GM23338 (cell line): ENCODE measurements at regions not wholly inside any gene's neighbourhood (a gene's known extent, or its start where the extent isn't known, plus 50 kb on each side); places are given as distances from the start of the nearest gene placed in this dataset.

Source experiments
- ATAC-seq: fragments of 200-7000 bp; cut with Tn5 transposase; 3 replicates; pipeline ENCODE4 v1.9.1; 2020
- DNase-seq: peaks from one replicate; pipeline ENCODE4 v3.0.0-alpha.2; 2015; ENCODE audit warnings: low spot score
- H2AFZ ChIP-seq: fragments of 200-600 bp; sonication (generic); 2 replicates; pipeline ENCODE4 v1.8.0; 2016; ENCODE audit warnings: antibody characterized with exemption, mild to moderate bottlenecking, moderate library complexity
- H3F3A ChIP-seq: fragments of 200-600 bp; sonication (generic); replicated peaks from 2 replicates; pipeline ENCODE4 v1.8.0; 2017; ENCODE audit warnings: antibody characterized with exemption, mixed run types, low read depth
- H3K27ac ChIP-seq: fragments of 200-600 bp; sonication (generic); 2 replicates; pipeline ENCODE4 v1.6.1; 2016; ENCODE audit warnings: low read depth
- H3K27me3 ChIP-seq: fragments of 200-600 bp; sonication (generic); 2 replicates; pipeline ENCODE4 v1.8.0; 2016; ENCODE audit warnings: mild to moderate bottlenecking, mixed run types, moderate library complexity; ENCODE audit not compliant: insufficient read depth
- H3K36me3 ChIP-seq: fragments of 200-600 bp; sonication (generic); 2 replicates; pipeline ENCODE4 v1.8.0; 2016; ENCODE audit warnings: mild to moderate bottlenecking; ENCODE audit not compliant: insufficient read depth
- H3K4me1 ChIP-seq: fragments of 200-600 bp; sonication (generic); 2 replicates; pipeline ENCODE4 v1.8.0; 2016; ENCODE audit warnings: mild to moderate bottlenecking, moderate library complexity; ENCODE audit not compliant: insufficient read depth
- H3K4me2 ChIP-seq: fragments of 200-600 bp; sonication (generic); 2 replicates; pipeline ENCODE4 v1.7.1; 2017; ENCODE audit warnings: mixed run types
- H3K4me3 ChIP-seq: fragments of 200-600 bp; sonication (generic); 2 replicates; pipeline ENCODE4 v1.6.1; 2016; ENCODE audit warnings: mixed run types
- H3K79me2 ChIP-seq: fragments of 200-600 bp; sonication (generic); replicated peaks from 2 replicates; pipeline ENCODE4 v1.8.0; 2017; ENCODE audit warnings: mild to moderate bottlenecking; ENCODE audit not compliant: insufficient read depth
- H3K9me2 ChIP-seq: fragments of 200-600 bp; sonication (generic); 2 replicates; pipeline ENCODE4 v1.8.0; 2017; ENCODE audit not compliant: insufficient read depth
- H4K20me1 ChIP-seq: fragments of 200-600 bp; sonication (generic); replicated peaks from 2 replicates; pipeline ENCODE4 v1.8.0; 2017; ENCODE audit warnings: mild to moderate bottlenecking; ENCODE audit not compliant: insufficient read depth
- H3K27ac Mint-ChIP-seq: 2 replicates; pipeline ENCODE4 v1.8.0; 2020; ENCODE audit warnings: inconsistent platforms, mild to moderate bottlenecking, moderate library complexity, mixed read lengths
- H3K27me3 Mint-ChIP-seq: 3 replicates; pipeline ENCODE4 v1.8.0; 2022; ENCODE audit warnings: low read depth, mild to moderate bottlenecking, moderate library complexity, mixed read lengths, inconsistent platforms; ENCODE audit not compliant: insufficient read depth, poor library complexity
- H3K36me3 Mint-ChIP-seq: 3 replicates; pipeline ENCODE4 v1.8.0; 2021; ENCODE audit warnings: low read depth, mild to moderate bottlenecking, inconsistent platforms, moderate library complexity, mixed read lengths
- H3K4me1 Mint-ChIP-seq: 3 replicates; pipeline ENCODE4 v1.8.0; 2020; ENCODE audit warnings: mild to moderate bottlenecking, inconsistent platforms, mixed read lengths
- H3K4me3 Mint-ChIP-seq: 3 replicates; pipeline ENCODE4 v1.8.0; 2021; ENCODE audit warnings: moderate library complexity, mild to moderate bottlenecking, inconsistent platforms, mixed read lengths
- H3K9me3 Mint-ChIP-seq: 3 replicates; pipeline ENCODE4 v1.8.0; 2020; ENCODE audit warnings: moderate library complexity, mild to moderate bottlenecking, inconsistent platforms, mixed read lengths
- CREB1 ChIP-seq: fragments of 250-450 bp; sonication (Bioruptor Pico); IDR thresholded peaks from 2 replicates; pipeline ENCODE4 v1.5.0; 2020; ENCODE audit warnings: low read depth, mild to moderate bottlenecking, moderate library complexity
- CTCF ChIP-seq, 2 experiments: fragments of 200-600 bp in 1 of 2; sonication (generic) in 1 of 2; conservative IDR thresholded peaks; 2 replicates each; pipeline versions ENCODE4 v1.5.1 to v1.6.1; 2016 to 2017; ENCODE audit warnings: antibody characterized with exemption in 2 of 2, low read depth in 2 of 2, mild to moderate bottlenecking in 2 of 2, moderate library complexity in 1 of 2
- ETS1 ChIP-seq: IDR thresholded peaks from 2 replicates; pipeline ENCODE4 v1.6.1; 2016; ENCODE audit warnings: antibody characterized with exemption
- EZH2 ChIP-seq: fragments of 200-600 bp; sonication (generic); IDR thresholded peaks from one replicate; pipeline ENCODE4 v1.8.0; 2017; ENCODE audit warnings: antibody characterized with exemption, mild to moderate bottlenecking, low read depth; ENCODE audit not compliant: unreplicated experiment
- EZH2phosphoT487 ChIP-seq: fragments of 200-600 bp; sonication (generic); IDR thresholded peaks from one replicate; pipeline ENCODE4 v1.8.1; 2018; ENCODE audit warnings: antibody characterized with exemption; ENCODE audit not compliant: unreplicated experiment
- JUNB ChIP-seq: IDR thresholded peaks from one replicate; pipeline ENCODE4 v1.6.1; 2016; ENCODE audit warnings: antibody characterized with exemption; ENCODE audit not compliant: unreplicated experiment
- NANOG ChIP-seq: IDR thresholded peaks from 2 replicates; pipeline ENCODE4 v1.6.1; 2016; ENCODE audit warnings: antibody characterized with exemption, borderline replicate concordance
- POLR2AphosphoS5 ChIP-seq: IDR thresholded peaks from 2 replicates; pipeline ENCODE4 v1.6.1; 2016; ENCODE audit warnings: antibody characterized with exemption, low read depth
- REST ChIP-seq: IDR thresholded peaks from one replicate; pipeline ENCODE4 v1.6.1; 2018; ENCODE audit warnings: antibody characterized with exemption; ENCODE audit not compliant: unreplicated experiment
- STAT1 ChIP-seq: IDR thresholded peaks from one replicate; pipeline ENCODE4 v1.6.1; 2016; ENCODE audit warnings: antibody characterized with exemption; ENCODE audit not compliant: unreplicated experiment
- ZNF114 ChIP-seq: fragments of 250-450 bp; sonication (Bioruptor Pico); IDR thresholded peaks from 2 replicates; pipeline ENCODE4 v1.5.0; 2020; ENCODE audit warnings: mild to moderate bottlenecking, moderate library complexity
- ZNF331 ChIP-seq: fragments of 250-450 bp; sonication (Bioruptor Pico); IDR thresholded peaks from 2 replicates; pipeline ENCODE4 v1.5.0; 2020; ENCODE audit warnings: low read depth, mild to moderate bottlenecking, moderate library complexity
- ZNF462 ChIP-seq: fragments of 250-450 bp; sonication (Bioruptor Pico); IDR thresholded peaks from 2 replicates; pipeline ENCODE4 v1.5.0; 2020; ENCODE audit warnings: mild to moderate bottlenecking, moderate library complexity

DNA sequence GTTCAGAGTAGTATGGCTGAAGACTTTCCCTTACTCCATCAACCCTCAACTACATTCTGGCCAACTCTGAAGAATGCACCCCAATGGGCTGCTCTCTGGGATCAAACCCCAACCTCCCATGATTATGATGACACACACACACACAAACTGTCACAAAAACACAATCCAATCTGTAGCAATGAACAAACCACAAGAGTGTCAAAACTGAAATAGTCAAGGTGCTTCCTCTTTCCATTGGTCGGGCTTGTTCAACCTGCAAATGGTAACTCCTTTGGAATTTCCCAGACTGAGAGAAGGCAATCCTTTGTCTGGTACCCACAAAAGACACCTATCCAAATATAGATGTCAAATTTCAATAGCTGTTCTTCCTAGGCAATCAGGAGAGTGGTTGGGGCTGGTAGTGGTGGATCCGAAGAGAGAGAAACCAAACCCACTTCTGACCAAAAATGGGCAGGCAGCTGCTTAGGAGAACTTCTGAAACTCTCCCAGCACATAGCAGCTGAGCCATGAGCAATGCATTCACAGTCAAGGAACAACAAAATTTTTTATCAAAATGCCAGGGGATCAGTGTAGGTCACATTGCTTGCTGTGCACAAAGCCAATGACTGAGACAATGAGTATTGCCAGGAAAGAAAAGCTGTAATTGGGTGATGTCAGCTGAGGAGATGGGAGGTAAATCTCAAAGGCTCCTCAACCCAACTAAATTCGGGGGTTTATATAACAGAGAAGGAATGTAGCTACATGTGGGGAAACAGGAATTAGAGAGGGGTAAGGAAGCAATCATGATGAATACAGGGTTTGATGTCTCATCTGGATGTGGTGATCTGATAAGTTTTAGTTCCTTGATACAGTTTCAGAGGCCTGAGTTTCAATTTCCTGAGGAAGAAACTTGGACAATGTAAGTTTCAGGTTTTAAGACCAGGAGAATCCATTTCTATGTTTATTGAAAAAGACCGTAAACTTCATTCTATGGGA lies 191.4 kb downstream of the KITLG start:
- Histone ChIP-seq H3F3A (no peaks in the 10 kb centered on the region), H3K79me2 (no peaks in the 10 kb centered on the region), H3K36me3 (no peaks in the 10 kb centered on the region), H3K4me2 (no peak overlapping the region), H3K27me3 (no peaks in the 10 kb centered on the region), H2AFZ (no peak overlapping the region), H3K4me1 (no peaks in the 10 kb centered on the region), H3K4me3 (no peak overlapping the region), H3K27ac (no peak overlapping the region), H4K20me1 (no peaks in the 10 kb centered on the region), H3K9me2 (peaks cover 5% of the 10 kb centered on the region)
- ATAC-seq, result no peak
- Mint-ChIP-seq H3K27me3 (no peaks in the 10 kb centered on the region), H3K4me1 (no peaks in the 10 kb centered on the region), H3K4me3 (no peak overlapping the region), H3K27ac (no peak overlapping the region), H3K9me3 (no peaks in the 10 kb centered on the region; the same call in 2 of the 3 replicates), H3K36me3 (no peaks in the 10 kb centered on the region; the same call in 2 of the 3 replicates)
- TF ChIP-seq REST (no peak), CREB1 (CRISPR knock-in tag) (no peak), EZH2phosphoT487 (no peak), JUNB (no peak), EZH2 (no peak), STAT1 (no peak), NANOG (no peak), POLR2AphosphoS5 (no peak), ZNF114 (CRISPR knock-in tag) (no peak), ZNF331 (CRISPR knock-in tag) (no peak), ZNF462 (CRISPR knock-in tag) (no peak), ETS1 (no peak), CTCF (conservative IDR thresholded peaks at IDR 0.05; ENCODE audit: low read depth in 2 of 2) (no peak)
- DNase-seq, result no peak
